ENCODE measurements at regions not wholly inside any gene's neighbourhood (a gene's known extent, or its start where the extent isn't known, plus 50 kb on each side); places are given as distances from the start of the nearest gene placed in this dataset.

DNA sequence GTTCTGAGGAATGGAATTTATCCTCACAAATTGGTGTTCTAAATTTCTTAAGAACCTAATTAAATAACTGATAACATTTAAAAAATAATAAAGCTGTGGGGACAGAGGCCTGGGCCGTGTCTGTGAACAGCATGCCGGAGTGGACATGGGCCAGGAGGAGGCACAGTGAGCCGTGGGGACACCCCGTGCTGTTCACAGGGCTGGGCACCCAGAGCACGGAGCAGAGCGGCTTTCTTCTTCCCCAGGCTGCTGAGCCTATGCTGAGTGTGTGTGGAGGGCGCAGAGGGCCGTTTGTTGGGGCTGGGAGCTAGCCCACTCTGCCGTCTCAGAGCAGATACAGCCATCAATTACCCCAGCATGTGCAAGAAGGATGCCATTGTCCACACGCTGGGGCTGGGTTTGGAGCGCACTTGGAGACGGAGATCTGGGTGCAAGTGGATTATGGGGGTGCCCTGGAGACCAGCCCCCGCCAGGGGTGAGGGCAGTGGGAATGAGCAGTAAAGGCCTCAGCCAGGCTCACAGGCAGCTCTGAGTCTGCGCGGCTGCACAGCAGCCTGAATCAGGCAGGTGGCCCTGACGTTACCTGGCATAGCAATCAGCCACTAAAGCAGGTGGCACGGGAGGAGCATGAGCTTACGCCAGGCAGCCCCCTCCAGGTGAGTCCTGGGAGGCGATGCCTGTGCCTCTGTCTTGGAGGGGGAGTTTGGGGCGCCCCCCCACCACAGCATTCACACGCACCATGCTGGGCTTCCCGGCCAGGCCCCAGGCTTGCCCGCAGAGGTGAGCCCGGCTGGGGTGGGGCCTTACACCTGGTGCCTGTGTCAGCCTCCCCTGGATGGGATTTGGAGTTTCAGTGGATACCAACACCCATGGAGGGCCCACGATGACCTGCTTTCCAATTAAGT lies 52.1 kb upstream of the SLC66A3 start:
- no peak overlapping the region for H3K27ac ChIP-seq
- H3K36me3 ChIP-seq = no peaks in the 10 kb centered on the region
- peak; percentile 53 for DNase-seq
- ATAC-seq = peak; percentile 16
- intact Hi-C loops (cut with DNase I) = no loop called here
- H3K4me3 ChIP-seq = no peak overlapping the region
- no peaks in the 10 kb centered on the region for H3K27me3 ChIP-seq
- TF ChIP-seq, protein P1, sequence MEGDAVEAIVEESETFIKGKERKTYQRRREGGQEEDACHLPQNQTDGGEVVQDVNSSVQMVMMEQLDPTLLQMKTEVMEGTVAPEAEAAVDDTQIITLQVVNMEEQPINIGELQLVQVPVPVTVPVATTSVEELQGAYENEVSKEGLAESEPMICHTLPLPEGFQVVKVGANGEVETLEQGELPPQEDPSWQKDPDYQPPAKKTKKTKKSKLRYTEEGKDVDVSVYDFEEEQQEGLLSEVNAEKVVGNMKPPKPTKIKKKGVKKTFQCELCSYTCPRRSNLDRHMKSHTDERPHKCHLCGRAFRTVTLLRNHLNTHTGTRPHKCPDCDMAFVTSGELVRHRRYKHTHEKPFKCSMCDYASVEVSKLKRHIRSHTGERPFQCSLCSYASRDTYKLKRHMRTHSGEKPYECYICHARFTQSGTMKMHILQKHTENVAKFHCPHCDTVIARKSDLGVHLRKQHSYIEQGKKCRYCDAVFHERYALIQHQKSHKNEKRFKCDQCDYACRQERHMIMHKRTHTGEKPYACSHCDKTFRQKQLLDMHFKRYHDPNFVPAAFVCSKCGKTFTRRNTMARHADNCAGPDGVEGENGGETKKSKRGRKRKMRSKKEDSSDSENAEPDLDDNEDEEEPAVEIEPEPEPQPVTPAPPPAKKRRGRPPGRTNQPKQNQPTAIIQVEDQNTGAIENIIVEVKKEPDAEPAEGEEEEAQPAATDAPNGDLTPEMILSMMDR (IDR thresholded peaks at IDR 0.05) = no peak
- no peaks in the 10 kb centered on the region for H3K4me1 ChIP-seq
- H3K9me3 ChIP-seq = no peaks in the 10 kb centered on the region

DNA sequence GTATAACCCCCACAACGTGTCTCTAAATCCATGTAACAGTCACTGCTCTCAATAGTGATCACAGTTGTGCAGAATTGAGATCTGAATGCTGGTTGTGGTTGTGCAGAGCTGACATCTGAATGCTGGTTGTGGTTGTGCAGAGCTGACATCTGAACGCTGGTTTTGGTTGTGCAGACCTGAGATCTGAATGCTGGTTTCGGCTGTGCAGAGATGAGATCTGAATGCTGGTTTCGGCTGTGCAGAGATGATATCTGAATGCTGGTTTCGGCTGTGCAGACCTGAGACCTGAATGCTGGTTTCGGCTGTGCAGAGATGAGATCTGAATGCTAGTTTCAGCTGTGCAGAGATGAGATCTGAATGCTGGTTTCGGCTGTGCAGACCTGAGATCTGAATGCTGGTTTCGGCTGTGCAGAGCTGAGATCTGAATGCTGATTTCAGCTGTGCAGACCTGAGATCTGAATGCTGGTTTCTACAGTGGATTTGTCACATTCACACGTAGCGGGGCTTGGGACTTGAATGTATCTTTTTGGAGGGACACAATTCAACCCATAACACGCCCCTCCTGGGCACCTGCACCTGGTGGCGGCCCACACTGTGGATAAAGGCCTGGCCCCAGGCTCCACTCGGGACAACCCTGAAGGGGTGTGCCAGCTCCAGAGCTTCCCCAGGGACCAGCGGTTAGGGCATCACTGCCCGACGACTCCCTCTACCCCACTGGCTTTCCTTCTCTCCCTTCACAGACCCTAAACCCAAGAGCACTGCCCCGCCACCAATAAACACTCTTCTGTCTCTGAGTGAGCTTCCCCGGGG lies 51.1 kb upstream of the SLC66A3 start:
- TF ChIP-seq, protein P1 (IDR thresholded peaks at IDR 0.05) = no peak
- Histone ChIP-seq H3K27ac (peak overlapping the region; percentile 11), H3K9me3 (no peaks in the 10 kb centered on the region), H3K27me3 (no peaks in the 10 kb centered on the region), H3K4me1 (no peaks in the 10 kb centered on the region), H3K36me3 (no peaks in the 10 kb centered on the region), H3K4me3 (no peak overlapping the region)
- ATAC-seq = no peak
- intact Hi-C loops (cut with DNase I) = no loop called here
- peak; percentile 34 for DNase-seq

DNA sequence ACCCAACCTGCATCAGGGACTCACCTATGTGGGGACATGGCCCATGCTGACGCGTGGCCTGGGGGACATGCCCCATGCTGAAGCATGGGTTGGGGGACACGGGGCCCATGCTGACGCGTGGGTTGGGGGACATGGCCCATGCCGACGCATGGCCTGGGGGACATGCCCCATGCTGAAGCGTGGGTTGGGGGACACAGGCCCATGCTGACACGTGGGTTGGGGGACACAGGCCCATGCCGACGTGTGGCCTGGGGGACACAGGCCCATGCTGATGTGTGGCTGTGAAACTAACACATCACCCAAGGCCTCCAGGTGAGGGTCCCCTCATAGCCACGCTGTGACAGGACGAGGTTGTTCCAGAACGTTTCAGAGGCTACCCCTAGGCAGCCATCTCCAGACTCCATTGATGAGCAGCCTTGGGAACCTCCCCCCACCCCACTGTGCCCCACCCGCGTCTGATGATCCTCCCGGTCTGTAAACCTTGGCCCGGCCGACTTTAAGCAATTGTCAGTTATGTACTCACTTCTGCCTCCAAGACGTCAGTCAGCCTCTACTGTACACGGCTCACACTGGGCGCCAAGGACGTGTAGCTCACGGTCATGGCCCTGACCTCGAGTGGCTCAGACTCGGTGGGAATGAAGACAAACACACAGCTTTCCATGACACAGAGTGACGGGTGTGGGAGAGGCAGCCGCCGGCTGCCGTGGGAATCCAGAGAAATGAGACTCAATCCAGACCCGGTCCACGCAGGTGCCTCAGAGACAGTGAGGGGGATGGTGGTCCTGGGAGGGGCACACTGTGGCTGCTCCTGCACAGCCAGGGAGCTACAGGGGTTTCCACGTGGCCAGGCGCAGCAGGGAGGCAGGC lies 50.2 kb upstream of the SLC66A3 start:
- H3K27ac ChIP-seq = peak overlapping the region; percentile 11
- ATAC-seq (peak; percentile 6), DNase-seq (peak; percentile 48)
- no peaks in the 10 kb centered on the region for H3K4me1 ChIP-seq
- no peaks in the 10 kb centered on the region for H3K27me3 ChIP-seq
- H3K4me3 ChIP-seq = no peak overlapping the region
- TF ChIP-seq, protein P1 (IDR thresholded peaks at IDR 0.05) = no peak
- no peaks in the 10 kb centered on the region for H3K9me3 ChIP-seq
- intact Hi-C loops (cut with DNase I) = no loop called here
- H3K36me3 ChIP-seq = no peaks in the 10 kb centered on the region

All from upper lobe of right lung (tissue), 1 donor.